HCT116 (cell line): ENCODE measurements at regions not wholly inside any gene's neighbourhood (a gene's known extent, or its start where the extent isn't known, plus 50 kb on each side); places are given as distances from the start of the nearest gene placed in this dataset.

Experiments used
- ATAC-seq: fragments of 200-7000 bp; cut with Tn5 transposase; 2 replicates; pipeline ENCODE4 v1.9.1; 2020; ENCODE audit warnings: mild to moderate bottlenecking, moderate library complexity
- BruUV-seq: library from RNA; stranded (reverse); fragments of 400-500 nt; replicated peaks from 2 replicates; lab custom pipeline; 2021; lab: Mats Ljungman, UMichigan
- CTCF ChIA-PET: fragments of 300-600 bp; sonication (Branson Sonifier 250); formaldehyde crosslinking; loops from one replicate; lab custom pipeline; 2021; ENCODE audit warnings: antibody characterized with exemption; lab: Charles Lee
- POLR2A ChIA-PET: fragments of 300-600, 350-600 bp; sonication (Branson Sonifier 250); formaldehyde crosslinking; loops from one replicate; lab custom pipeline; 2021; ENCODE audit warnings: antibody characterized with exemption; lab: Charles Lee
- RAD21 ChIA-PET, 2 experiments: fragments of 300-600 bp; sonication (Branson Sonifier 250); formaldehyde crosslinking; loops; one replicate each; lab custom pipeline; 2023; ENCODE audit warnings: low total read pairs in 2 of 2; ENCODE audit not compliant: uncharacterized antibody in 2 of 2, unreplicated experiment in 2 of 2, low non-redundant PET in 1 of 2; lab: Charles Lee
- DNase-seq: peaks from one replicate; pipeline ENCODE4 v3.0.0-alpha.2; 2010; ENCODE audit warnings: low read depth, low spot score
- H2AFZ ChIP-seq: fragments of 200-600 bp; shearing (Covaris generic), sonication (generic); 2 replicates; pipeline ENCODE4 v1.6.1; 2017; ENCODE audit warnings: low read depth, mixed run types, mixed read lengths, antibody characterized with exemption, low read length; ENCODE audit not compliant: poor library complexity, severe bottlenecking
- H3K27ac ChIP-seq: 2 replicates; pipeline ENCODE4 v1.5.1; 2012; ENCODE audit warnings: low read depth, low read length
- H3K27me3 ChIP-seq: fragments of 200-600 bp; sonication (generic); 2 replicates; pipeline ENCODE4 v1.6.1; 2016; ENCODE audit warnings: mixed run types, low read length, mixed read lengths; ENCODE audit not compliant: insufficient read depth
- H3K36me3 ChIP-seq, 2 experiments: fragments of 200-500 bp in 1 of 2; fragments of 200-600 bp in 1 of 2; sonication (Bioruptor generic) in 1 of 2; sonication (generic) in 1 of 2; 2 replicates each; pipeline versions ENCODE4 v1.5.1 to v1.6.1; 2014 to 2016; ENCODE audit warnings: low read length in 2 of 2, inconsistent platforms in 1 of 2, mixed read lengths in 1 of 2, mixed run types in 1 of 2; ENCODE audit not compliant: insufficient read depth in 2 of 2, control insufficient read depth in 1 of 2
- H3K4me1 ChIP-seq, 2 experiments: fragments of 200-600 bp in 1 of 2; sonication (generic) in 1 of 2; 2 replicates each; pipeline versions ENCODE4 v1.5.1 to v1.6.1; 2012 to 2017; ENCODE audit warnings: low read length in 2 of 2, inconsistent platforms in 1 of 2, mild to moderate bottlenecking in 1 of 2, mixed read lengths in 1 of 2, mixed run types in 1 of 2, moderate library complexity in 1 of 2; ENCODE audit not compliant: insufficient read depth in 2 of 2, control insufficient read depth in 1 of 2
- H3K4me2 ChIP-seq: fragments of 200-600 bp; sonication (generic); 2 replicates; pipeline ENCODE4 v1.6.1; 2017; ENCODE audit warnings: mixed run types, low read length, mixed read lengths
- H3K4me3 ChIP-seq, 2 experiments: fragments of 200-600 bp in 1 of 2; sonication (generic) in 1 of 2; replicated peaks in 1 of 2; 2 replicates each; pipeline ENCODE4 v1.5.1; 2011 to 2016; ENCODE audit warnings: low read length in 2 of 2, control low read depth in 1 of 2, low read depth in 1 of 2, mild to moderate bottlenecking in 1 of 2, mixed read lengths in 1 of 2, mixed run types in 1 of 2
- H3K79me2 ChIP-seq: fragments of 200-600 bp; sonication (generic); 2 replicates; pipeline ENCODE4 v1.6.1; 2017; ENCODE audit warnings: mild to moderate bottlenecking, mixed run types, low read length, moderate library complexity, mixed read lengths; ENCODE audit not compliant: insufficient read depth
- H3K9ac ChIP-seq: fragments of 200-600 bp; sonication (generic); 2 replicates; pipeline ENCODE4 v1.6.1; 2016; ENCODE audit warnings: low read length, mixed read lengths
- H3K9me2 ChIP-seq: fragments of 200-600 bp; sonication (generic), shearing (Covaris generic); 2 replicates; pipeline ENCODE4 v1.6.1; 2017; ENCODE audit warnings: mixed run types, mild to moderate bottlenecking, moderate library complexity; ENCODE audit not compliant: insufficient read depth
- H3K9me3 ChIP-seq, 2 experiments: fragments of 200-500 bp in 1 of 2; fragments of 200-600 bp in 1 of 2; sonication (Bioruptor generic) in 1 of 2; sonication (generic) in 1 of 2; 2 replicates each; pipeline ENCODE4 v1.6.1; 2014 to 2017; ENCODE audit warnings: low read length in 2 of 2, mixed read lengths in 2 of 2, inconsistent platforms in 1 of 2, low read depth in 1 of 2, mild to moderate bottlenecking in 1 of 2, mixed run types in 1 of 2, moderate library complexity in 1 of 2; ENCODE audit not compliant: control insufficient read depth in 1 of 2, insufficient read depth in 1 of 2
- H4K20me1 ChIP-seq: fragments of 200-600 bp; sonication (generic), shearing (Covaris generic); 2 replicates; pipeline ENCODE4 v1.6.1; 2017; ENCODE audit warnings: mixed run types, mild to moderate bottlenecking, moderate library complexity; ENCODE audit not compliant: insufficient read depth
- ATF3 ChIP-seq: IDR thresholded peaks from 2 replicates; pipeline ENCODE4 v1.6.1; 2012
- CBX3 ChIP-seq: IDR thresholded peaks from 2 replicates; pipeline ENCODE4 v1.6.1; 2012; ENCODE audit warnings: low read depth
- CEBPB ChIP-seq: IDR thresholded peaks from 2 replicates; pipeline ENCODE4 v1.6.1; 2012; ENCODE audit warnings: low read depth
- CTCF ChIP-seq, 3 experiments: fragments of 200-600 bp in 1 of 3; sonication (generic) in 1 of 3; IDR thresholded peaks in 2 of 3; conservative IDR thresholded peaks in 1 of 3; 2 replicates each; pipeline ENCODE4 v1.5.1; 2012 to 2017; ENCODE audit warnings: low read depth in 2 of 3, low read length in 2 of 3, antibody characterized with exemption in 1 of 3, borderline replicate concordance in 1 of 3, control low read depth in 1 of 3, mild to moderate bottlenecking in 1 of 3, mixed read lengths in 1 of 3, mixed run types in 1 of 3, moderate library complexity in 1 of 3; ENCODE audit not compliant: insufficient read depth in 1 of 3
- EZH2phosphoT487 ChIP-seq: fragments of 200-600 bp; IDR thresholded peaks from 2 replicates; pipeline ENCODE4 v1.6.1; 2018; ENCODE audit warnings: antibody characterized with exemption, borderline replicate concordance
- JUND ChIP-seq: IDR thresholded peaks from 2 replicates; pipeline ENCODE4 v1.6.1; 2012
- POLR2AphosphoS5 ChIP-seq: IDR thresholded peaks from 2 replicates; pipeline ENCODE4 v1.6.1; 2011; ENCODE audit warnings: mild to moderate bottlenecking, low read depth, low read length, moderate library complexity
- RAD21 ChIP-seq: IDR thresholded peaks from 2 replicates; pipeline ENCODE4 v1.6.1; 2012; ENCODE audit warnings: low read depth, mild to moderate bottlenecking
- REST ChIP-seq: IDR thresholded peaks from 2 replicates; pipeline ENCODE4 v1.6.1; 2012; ENCODE audit warnings: low read depth
- SIN3A ChIP-seq: IDR thresholded peaks from 2 replicates; pipeline ENCODE4 v1.6.1; 2012; ENCODE audit warnings: low read depth
- SP1 ChIP-seq: IDR thresholded peaks from 2 replicates; pipeline ENCODE4 v1.6.1; 2012; ENCODE audit warnings: low read depth
- YY1 ChIP-seq: IDR thresholded peaks from 2 replicates; pipeline ENCODE4 v1.6.1; 2011; ENCODE audit warnings: low read length, low read depth, moderate library complexity, mild to moderate bottlenecking; ENCODE audit not compliant: insufficient replicate concordance; ENCODE audit errors: extremely low read depth
- ZFX ChIP-seq: fragments of 450-650 bp; IDR thresholded peaks from 2 replicates; pipeline ENCODE4 v1.6.1; 2017
- intact Hi-C: fragments of 100-400 bp; cut with micrococcal nuclease; formaldehyde crosslinking; loops from 2 replicates; pipeline ENCODE4 v1.10.0; 2022

GRCh38 chr6:47917202-47917601, 135.4 kb downstream of the OPN5 start:
- intact Hi-C loops = no loop called here
- Histone ChIP-seq H3K4me3 (no peak overlapping the region), H3K9me2 (no peaks in the 10 kb centered on the region), H3K4me1 (no peaks in the 10 kb centered on the region), H3K9ac (no peak overlapping the region), H3K4me2 (no peak overlapping the region), H3K36me3 (no peaks in the 10 kb centered on the region), H2AFZ (no peak overlapping the region), H4K20me1 (no peaks in the 10 kb centered on the region), H3K27me3 (no peaks in the 10 kb centered on the region), H3K79me2 (no peaks in the 10 kb centered on the region), H3K9me3 (no peaks in the 10 kb centered on the region), H3K27ac (no peak overlapping the region)
- ChIA-PET POLR2A (no interaction called here), RAD21 (no interaction called here), CTCF (no interaction called here)
- no peak for TF ChIP-seq CTCF (IDR thresholded peaks at IDR 0.05 in 2 of 3, conservative IDR thresholded peaks at IDR 0.05 in 1 of 3; ENCODE audit: borderline replicate concordance in 1 of 3, insufficient read depth in 1 of 3, low read depth in 2 of 3, low read length in 2 of 3)
- TF ChIP-seq CBX3 = no peak
- TF ChIP-seq RAD21 = no peak
- no peak for TF ChIP-seq ZFX
- no peak for TF ChIP-seq POLR2AphosphoS5
- no peak for DNase-seq
- no peak for ATAC-seq
- BruUV-seq = no TSS peak

GRCh38 chr6:47915017-47915416, 133.2 kb downstream of the OPN5 start:
- no peak overlapping the region for H3K9ac ChIP-seq
- DNase-seq = no peak
- no TSS peak for BruUV-seq
- no peak for ATAC-seq
- ChIA-PET CTCF (no interaction called here), RAD21 (no interaction called here), POLR2A (no interaction called here)
- no peaks in the 10 kb centered on the region for H4K20me1 ChIP-seq
- H3K79me2 ChIP-seq = no peaks in the 10 kb centered on the region
- H3K4me2 ChIP-seq = no peak overlapping the region
- no peaks in the 10 kb centered on the region for H3K4me1 ChIP-seq
- no peaks in the 10 kb centered on the region for H3K9me3 ChIP-seq
- H3K36me3 ChIP-seq = no peaks in the 10 kb centered on the region
- no peaks in the 10 kb centered on the region for H3K27me3 ChIP-seq
- no peak overlapping the region for H3K27ac ChIP-seq
- H3K4me3 ChIP-seq = no peak overlapping the region
- no peaks in the 10 kb centered on the region for H3K9me2 ChIP-seq
- no peak overlapping the region for H2AFZ ChIP-seq
- intact Hi-C loops = no loop called here
- TF ChIP-seq CTCF (IDR thresholded peaks at IDR 0.05 in 2 of 3, conservative IDR thresholded peaks at IDR 0.05 in 1 of 3; ENCODE audit: borderline replicate concordance in 1 of 3, insufficient read depth in 1 of 3, low read depth in 2 of 3, low read length in 2 of 3) (no peak), YY1 (no peak), ATF3 (no peak), SP1 (no peak), EZH2phosphoT487 (no peak), JUND (no peak), CBX3 (no peak), CEBPB (no peak), SIN3A (no peak), REST (no peak)
